ENCODE measurements at regions not wholly inside any gene's neighbourhood (a gene's known extent, or its start where the extent isn't known, plus 50 kb on each side); places are given as distances from the start of the nearest gene placed in this dataset.

DNA sequence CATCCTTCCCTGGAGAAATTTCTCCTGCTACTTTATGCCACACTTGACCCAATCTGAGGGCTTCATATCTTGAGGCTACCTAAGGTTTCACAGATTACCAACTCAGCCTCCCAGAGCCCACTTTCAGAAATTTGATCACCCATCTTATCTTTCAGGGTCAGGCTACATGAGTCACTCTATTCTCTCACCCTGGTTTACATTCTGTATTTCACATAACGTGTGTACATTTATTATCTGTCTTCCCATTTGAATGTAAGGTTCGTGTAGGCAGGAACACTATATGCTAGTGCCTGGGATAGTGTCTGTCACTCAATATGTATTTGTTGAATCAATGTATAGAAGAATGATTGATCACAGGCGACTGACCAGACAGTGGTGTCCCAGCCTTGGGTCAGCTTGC lies 124.8 kb downstream of the UBE2U start:
- TF ChIP-seq, protein P1, sequence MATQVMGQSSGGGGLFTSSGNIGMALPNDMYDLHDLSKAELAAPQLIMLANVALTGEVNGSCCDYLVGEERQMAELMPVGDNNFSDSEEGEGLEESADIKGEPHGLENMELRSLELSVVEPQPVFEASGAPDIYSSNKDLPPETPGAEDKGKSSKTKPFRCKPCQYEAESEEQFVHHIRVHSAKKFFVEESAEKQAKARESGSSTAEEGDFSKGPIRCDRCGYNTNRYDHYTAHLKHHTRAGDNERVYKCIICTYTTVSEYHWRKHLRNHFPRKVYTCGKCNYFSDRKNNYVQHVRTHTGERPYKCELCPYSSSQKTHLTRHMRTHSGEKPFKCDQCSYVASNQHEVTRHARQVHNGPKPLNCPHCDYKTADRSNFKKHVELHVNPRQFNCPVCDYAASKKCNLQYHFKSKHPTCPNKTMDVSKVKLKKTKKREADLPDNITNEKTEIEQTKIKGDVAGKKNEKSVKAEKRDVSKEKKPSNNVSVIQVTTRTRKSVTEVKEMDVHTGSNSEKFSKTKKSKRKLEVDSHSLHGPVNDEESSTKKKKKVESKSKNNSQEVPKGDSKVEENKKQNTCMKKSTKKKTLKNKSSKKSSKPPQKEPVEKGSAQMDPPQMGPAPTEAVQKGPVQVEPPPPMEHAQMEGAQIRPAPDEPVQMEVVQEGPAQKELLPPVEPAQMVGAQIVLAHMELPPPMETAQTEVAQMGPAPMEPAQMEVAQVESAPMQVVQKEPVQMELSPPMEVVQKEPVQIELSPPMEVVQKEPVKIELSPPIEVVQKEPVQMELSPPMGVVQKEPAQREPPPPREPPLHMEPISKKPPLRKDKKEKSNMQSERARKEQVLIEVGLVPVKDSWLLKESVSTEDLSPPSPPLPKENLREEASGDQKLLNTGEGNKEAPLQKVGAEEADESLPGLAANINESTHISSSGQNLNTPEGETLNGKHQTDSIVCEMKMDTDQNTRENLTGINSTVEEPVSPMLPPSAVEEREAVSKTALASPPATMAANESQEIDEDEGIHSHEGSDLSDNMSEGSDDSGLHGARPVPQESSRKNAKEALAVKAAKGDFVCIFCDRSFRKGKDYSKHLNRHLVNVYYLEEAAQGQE (IDR thresholded peaks at IDR 0.05; ENCODE audit: insufficient read depth in 1 of 2, low read depth in 2 of 2, low read length in 1 of 2), result no peak
- TF ChIP-seq POLR2AphosphoS5 (IDR thresholded peaks at IDR 0.05; ENCODE audit: low read depth, low read length) (no peak), SIN3A (IDR thresholded peaks at IDR 0.05; ENCODE audit: borderline replicate concordance, insufficient read depth, low read depth, low read length) (no peak)
- TF ChIP-seq, protein P2, sequence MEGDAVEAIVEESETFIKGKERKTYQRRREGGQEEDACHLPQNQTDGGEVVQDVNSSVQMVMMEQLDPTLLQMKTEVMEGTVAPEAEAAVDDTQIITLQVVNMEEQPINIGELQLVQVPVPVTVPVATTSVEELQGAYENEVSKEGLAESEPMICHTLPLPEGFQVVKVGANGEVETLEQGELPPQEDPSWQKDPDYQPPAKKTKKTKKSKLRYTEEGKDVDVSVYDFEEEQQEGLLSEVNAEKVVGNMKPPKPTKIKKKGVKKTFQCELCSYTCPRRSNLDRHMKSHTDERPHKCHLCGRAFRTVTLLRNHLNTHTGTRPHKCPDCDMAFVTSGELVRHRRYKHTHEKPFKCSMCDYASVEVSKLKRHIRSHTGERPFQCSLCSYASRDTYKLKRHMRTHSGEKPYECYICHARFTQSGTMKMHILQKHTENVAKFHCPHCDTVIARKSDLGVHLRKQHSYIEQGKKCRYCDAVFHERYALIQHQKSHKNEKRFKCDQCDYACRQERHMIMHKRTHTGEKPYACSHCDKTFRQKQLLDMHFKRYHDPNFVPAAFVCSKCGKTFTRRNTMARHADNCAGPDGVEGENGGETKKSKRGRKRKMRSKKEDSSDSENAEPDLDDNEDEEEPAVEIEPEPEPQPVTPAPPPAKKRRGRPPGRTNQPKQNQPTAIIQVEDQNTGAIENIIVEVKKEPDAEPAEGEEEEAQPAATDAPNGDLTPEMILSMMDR (IDR thresholded peaks at IDR 0.05), result no peak

Measured in Panc1 (cell line).